Mucosa of rectum (tissue), 2 donors: ENCODE measurements at regions not wholly inside any gene's neighbourhood (a gene's known extent, or its start where the extent isn't known, plus 50 kb on each side); places are given as distances from the start of the nearest gene placed in this dataset.

Experiments used
- H3K27ac ChIP-seq, 2 donors: one replicate each; pipeline ENCODE4 v1.7.0; 2013; ENCODE audit warnings: inconsistent platforms in 2 of 2, low read depth in 2 of 2, low read length in 2 of 2
- H3K27me3 ChIP-seq, 2 donors: one replicate each; pipeline ENCODE4 v1.7.0; 2013; ENCODE audit warnings: low read length in 2 of 2; ENCODE audit not compliant: control insufficient read depth in 2 of 2, insufficient read depth in 2 of 2
- H3K36me3 ChIP-seq, 2 donors: one replicate each; pipeline ENCODE4 v1.7.0; 2013; ENCODE audit warnings: low read length in 2 of 2; ENCODE audit not compliant: control insufficient read depth in 2 of 2, insufficient read depth in 2 of 2
- H3K4me1 ChIP-seq, 2 donors: one replicate each; pipeline ENCODE4 v1.7.0; 2013; ENCODE audit warnings: low read length in 2 of 2, mild to moderate bottlenecking in 1 of 2; ENCODE audit not compliant: control insufficient read depth in 2 of 2, insufficient read depth in 2 of 2
- H3K4me3 ChIP-seq, 2 donors: one replicate each; pipeline ENCODE4 v1.7.0; 2013; ENCODE audit warnings: low read length in 2 of 2
- H3K9ac ChIP-seq, 2 donors: one replicate each; pipeline ENCODE4 v1.7.0; 2013; ENCODE audit warnings: low read length in 2 of 2, low read depth in 1 of 2, mild to moderate bottlenecking in 1 of 2
- H3K9me3 ChIP-seq, 2 donors: one replicate each; pipeline ENCODE4 v1.7.0; 2013; ENCODE audit warnings: low read length in 2 of 2; ENCODE audit not compliant: control insufficient read depth in 2 of 2
- donor health status: healthy.
- donor health status: Normal muscosa, but diverticular disease.

DNA sequence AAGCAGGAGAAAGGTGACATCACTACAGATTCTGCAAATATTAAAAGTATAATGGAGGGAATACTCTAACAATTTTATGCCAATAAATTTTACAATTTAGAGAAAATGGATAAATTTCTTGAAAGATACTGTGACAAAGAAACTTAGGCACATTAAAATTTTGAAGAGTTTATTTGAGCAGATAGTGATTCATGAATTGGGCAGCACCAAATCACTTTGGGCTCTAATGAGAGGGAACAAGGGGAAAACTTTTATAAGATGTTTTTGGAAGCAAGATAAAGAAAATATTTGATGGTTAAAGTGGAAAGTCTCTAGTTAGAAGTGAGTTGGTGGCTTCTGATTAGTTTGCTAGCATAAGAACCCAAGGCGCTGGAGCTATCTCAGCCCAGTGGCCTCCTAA, 55.2 kb upstream of the FMN2 start:
- no peaks in the 10 kb centered on the region for H3K9me3 ChIP-seq
- H3K27me3 ChIP-seq, result no peaks in the 10 kb centered on the region
- H3K4me1 ChIP-seq, result no peaks in the 10 kb centered on the region
- H3K4me3 ChIP-seq, result no peak overlapping the region
- H3K36me3 ChIP-seq, result no peaks in the 10 kb centered on the region
- no peak overlapping the region for H3K9ac ChIP-seq
- H3K27ac ChIP-seq, result no peak overlapping the region
